GM12892 (cell line): ENCODE measurements at regions not wholly inside any gene's neighbourhood (a gene's known extent, or its start where the extent isn't known, plus 50 kb on each side); places are given as distances from the start of the nearest gene placed in this dataset.

Experiments used
- POLR2A ChIP-seq: IDR thresholded peaks from 2 replicates; pipeline ENCODE4 v1.6.1; 2011; ENCODE audit warnings: low read depth, low read length, control low read depth
- POLR2AphosphoS5 ChIP-seq: IDR thresholded peaks from 2 replicates; pipeline ENCODE4 v1.6.1; 2011; ENCODE audit warnings: low read depth, low read length, control low read depth
- TAF1 ChIP-seq: IDR thresholded peaks from 2 replicates; pipeline ENCODE4 v1.6.1; 2011; ENCODE audit warnings: low read depth, mild to moderate bottlenecking, control low read depth, low read length, borderline replicate concordance

DNA sequence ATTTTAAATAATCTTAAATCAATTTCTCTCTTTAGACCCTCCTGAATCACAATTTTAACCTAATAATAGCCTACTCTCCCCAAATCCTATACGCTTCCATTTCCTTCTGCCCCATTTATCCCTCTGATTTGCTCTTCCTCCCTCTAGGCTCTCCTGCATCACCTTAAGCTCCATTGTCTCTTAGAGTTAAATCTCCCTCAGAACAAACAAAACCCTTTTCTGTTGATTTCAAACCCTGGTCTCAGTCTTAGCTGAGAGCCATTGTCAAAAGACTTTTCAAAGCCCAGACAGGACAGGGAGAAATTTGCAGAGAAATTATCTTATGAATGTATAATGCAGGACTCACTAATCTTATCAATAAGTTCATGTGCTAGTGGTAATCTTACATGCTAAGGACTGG lies 106.1 kb downstream of the C12orf75 start:
- TF ChIP-seq POLR2AphosphoS5 = no peak
- TF ChIP-seq POLR2A = no peak
- TF ChIP-seq TAF1 = no peak
